ENCODE measurements at regions not wholly inside any gene's neighbourhood (a gene's known extent, or its start where the extent isn't known, plus 50 kb on each side); places are given as distances from the start of the nearest gene placed in this dataset.

DNA sequence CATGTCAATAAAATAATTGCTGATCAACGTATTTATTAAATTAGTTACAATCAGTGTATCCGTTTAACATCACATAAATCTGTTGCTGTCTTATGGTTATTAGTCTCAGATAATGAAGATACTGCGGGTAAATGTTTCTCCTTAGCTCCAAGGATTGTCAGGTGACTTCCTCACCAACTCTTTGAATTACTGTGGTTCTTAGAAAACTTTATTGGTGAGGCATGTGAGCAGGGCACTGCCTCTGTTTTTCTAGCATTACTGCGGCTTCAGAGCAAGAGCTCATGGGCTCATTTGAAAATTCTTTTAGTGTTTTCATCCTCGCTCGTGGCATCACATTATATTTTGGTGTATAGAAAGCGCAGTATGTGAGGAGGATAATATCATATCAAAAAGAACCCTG lies 555.9 kb downstream of the LMO4 start:
- Histone ChIP-seq H3K4me3 (ENCODE audit: low read length in 2 of 2) (no peak overlapping the region), H2BK120ac (ENCODE audit: low read depth, low read length) (no peak overlapping the region), H4K8ac (ENCODE audit: low read depth, low read length) (no peak overlapping the region), H3K27me3 (ENCODE audit: control insufficient read depth in 3 of 3, insufficient read depth in 3 of 3, low read depth in 1 of 3, low read length in 3 of 3) (no peaks in the 10 kb centered on the region), H3K18ac (ENCODE audit: low read length) (no peak overlapping the region), H3K4ac (ENCODE audit: low read length) (no peak overlapping the region), H3K14ac (ENCODE audit: low read length) (no peak overlapping the region), H4K91ac (ENCODE audit: low read depth, low read length, poor library complexity) (no peak overlapping the region), H3K4me1 (ENCODE audit: control insufficient read depth in 2 of 2, insufficient read depth in 1 of 2, low read depth in 1 of 2, low read length in 2 of 2) (no peaks in the 10 kb centered on the region), H3K23ac (ENCODE audit: low read depth, low read length, poor library complexity) (no peak overlapping the region), H2AK5ac (ENCODE audit: low read depth, low read length) (no peak overlapping the region), H3K79me1 (ENCODE audit: low read depth, low read length) (no peaks in the 10 kb centered on the region), H3K4me2 (ENCODE audit: insufficient read depth, low read length, poor library complexity, severe bottlenecking) (no peak overlapping the region), H3K27ac (replicated peaks; ENCODE audit: low read length) (no peak overlapping the region), H2BK12ac (ENCODE audit: low read length) (no peak overlapping the region), H2BK5ac (ENCODE audit: low read length) (no peak overlapping the region), H3K9me3 (replicated peaks in 1 of 2; ENCODE audit: control insufficient read depth in 2 of 2, insufficient read depth in 1 of 2, low read depth in 1 of 2, low read length in 2 of 2) (no peaks in the 10 kb centered on the region), H2BK15ac (ENCODE audit: low read length) (no peak overlapping the region), H3K36me3 (replicated peaks in 1 of 2; ENCODE audit: control insufficient read depth in 2 of 2, insufficient read depth in 2 of 2, low read length in 2 of 2) (no peaks in the 10 kb centered on the region), H2AFZ (ENCODE audit: low read length) (no peak overlapping the region), H3K9ac (ENCODE audit: low read depth, low read length, poor library complexity) (no peak overlapping the region)
- no peak for DNase-seq (ENCODE audit: low spot score)
- no CpG with 5 or more reads among the region's 7 CpGs for WGBS, 2 donors (ENCODE audit: extremely low coverage in 2 of 2, insufficient read length in 2 of 2, insufficient replicate concordance in 1 of 2)

- Histone ChIP-seq H3K27me3 (ENCODE audit: control insufficient read depth in 3 of 3, insufficient read depth in 3 of 3, low read depth in 1 of 3, low read length in 3 of 3) (no peaks in the 10 kb centered on the region), H3K4me1 (ENCODE audit: control insufficient read depth in 2 of 2, insufficient read depth in 1 of 2, low read depth in 1 of 2, low read length in 2 of 2) (no peaks in the 10 kb centered on the region), H4K91ac (ENCODE audit: low read depth, low read length, poor library complexity) (no peak overlapping the region), H3K14ac (ENCODE audit: low read length) (no peak overlapping the region), H3K4me2 (ENCODE audit: insufficient read depth, low read length, poor library complexity, severe bottlenecking) (no peak overlapping the region), H3K79me1 (ENCODE audit: low read depth, low read length) (no peaks in the 10 kb centered on the region), H3K9ac (ENCODE audit: low read depth, low read length, poor library complexity) (no peak overlapping the region), H3K18ac (ENCODE audit: low read length) (no peak overlapping the region), H2AK5ac (ENCODE audit: low read depth, low read length) (no peak overlapping the region), H2BK15ac (ENCODE audit: low read length) (no peak overlapping the region), H3K4ac (ENCODE audit: low read length) (no peak overlapping the region), H4K8ac (ENCODE audit: low read depth, low read length) (no peak overlapping the region), H3K27ac (replicated peaks; ENCODE audit: low read length) (no peak overlapping the region), H2BK120ac (ENCODE audit: low read depth, low read length) (no peak overlapping the region), H2BK12ac (ENCODE audit: low read length) (no peak overlapping the region), H2AFZ (ENCODE audit: low read length) (no peak overlapping the region), H3K9me3 (replicated peaks in 1 of 2; ENCODE audit: control insufficient read depth in 2 of 2, insufficient read depth in 1 of 2, low read depth in 1 of 2, low read length in 2 of 2) (no peaks in the 10 kb centered on the region), H3K23ac (ENCODE audit: low read depth, low read length, poor library complexity) (no peak overlapping the region), H3K4me3 (ENCODE audit: low read length in 2 of 2) (no peak overlapping the region), H2BK5ac (ENCODE audit: low read length) (no peak overlapping the region), H3K36me3 (replicated peaks in 1 of 2; ENCODE audit: control insufficient read depth in 2 of 2, insufficient read depth in 2 of 2, low read length in 2 of 2) (no peaks in the 10 kb centered on the region)
- no peak for DNase-seq (ENCODE audit: low spot score)
- WGBS, 2 donors (ENCODE audit: extremely low coverage in 2 of 2, insufficient read length in 2 of 2, insufficient replicate concordance in 1 of 2): no CpG with 5 or more reads among the region's 4 CpGs
These were observed 556.8 kb downstream of the LMO4 start for GRCh38 chr1:87885278-87886025.

- no peak for DNase-seq (ENCODE audit: low spot score)
- Histone ChIP-seq H2BK5ac (ENCODE audit: low read length) (no peak overlapping the region), H3K27ac (replicated peaks; ENCODE audit: low read length) (no peak overlapping the region), H2BK120ac (ENCODE audit: low read depth, low read length) (no peak overlapping the region), H3K23ac (ENCODE audit: low read depth, low read length, poor library complexity) (no peak overlapping the region), H3K4me1 (ENCODE audit: control insufficient read depth in 2 of 2, insufficient read depth in 1 of 2, low read depth in 1 of 2, low read length in 2 of 2) (no peaks in the 10 kb centered on the region), H3K9me3 (replicated peaks in 1 of 2; ENCODE audit: control insufficient read depth in 2 of 2, insufficient read depth in 1 of 2, low read depth in 1 of 2, low read length in 2 of 2) (no peaks in the 10 kb centered on the region), H2BK12ac (ENCODE audit: low read length) (no peak overlapping the region), H3K27me3 (ENCODE audit: control insufficient read depth in 3 of 3, insufficient read depth in 3 of 3, low read depth in 1 of 3, low read length in 3 of 3) (no peaks in the 10 kb centered on the region), H3K9ac (ENCODE audit: low read depth, low read length, poor library complexity) (no peak overlapping the region), H3K79me1 (ENCODE audit: low read depth, low read length) (no peaks in the 10 kb centered on the region), H3K36me3 (replicated peaks in 1 of 2; ENCODE audit: control insufficient read depth in 2 of 2, insufficient read depth in 2 of 2, low read length in 2 of 2) (no peaks in the 10 kb centered on the region), H3K4me2 (ENCODE audit: insufficient read depth, low read length, poor library complexity, severe bottlenecking) (no peak overlapping the region), H3K4me3 (ENCODE audit: low read length in 2 of 2) (no peak overlapping the region), H2AFZ (ENCODE audit: low read length) (no peak overlapping the region), H3K4ac (ENCODE audit: low read length) (no peak overlapping the region), H3K14ac (ENCODE audit: low read length) (no peak overlapping the region), H2AK5ac (ENCODE audit: low read depth, low read length) (no peak overlapping the region), H3K18ac (ENCODE audit: low read length) (no peak overlapping the region), H4K8ac (ENCODE audit: low read depth, low read length) (no peak overlapping the region), H2BK15ac (ENCODE audit: low read length) (no peak overlapping the region), H4K91ac (ENCODE audit: low read depth, low read length, poor library complexity) (no peak overlapping the region)
- WGBS, 2 donors (ENCODE audit: extremely low coverage in 2 of 2, insufficient read length in 2 of 2, insufficient replicate concordance in 1 of 2): no CpG with 5 or more reads among the region's 1 CpG
These were observed 558.4 kb downstream of the LMO4 start for GRCh38 chr1:87887100-87887499.

GRCh38 chr1:87888446-87888845 lies 559.8 kb downstream of the LMO4 start:
- DNase-seq (ENCODE audit: low spot score): no peak
- Histone ChIP-seq H3K27ac (replicated peaks; ENCODE audit: low read length) (no peak overlapping the region), H3K23ac (ENCODE audit: low read depth, low read length, poor library complexity) (no peak overlapping the region), H2BK5ac (ENCODE audit: low read length) (no peak overlapping the region), H3K9ac (ENCODE audit: low read depth, low read length, poor library complexity) (no peak overlapping the region), H3K4ac (ENCODE audit: low read length) (no peak overlapping the region), H3K14ac (ENCODE audit: low read length) (no peak overlapping the region), H2BK12ac (ENCODE audit: low read length) (no peak overlapping the region), H4K8ac (ENCODE audit: low read depth, low read length) (no peak overlapping the region), H3K4me3 (ENCODE audit: low read length in 2 of 2) (no peak overlapping the region), H2AFZ (ENCODE audit: low read length) (no peak overlapping the region), H3K36me3 (replicated peaks in 1 of 2; ENCODE audit: control insufficient read depth in 2 of 2, insufficient read depth in 2 of 2, low read length in 2 of 2) (no peaks in the 10 kb centered on the region), H3K9me3 (replicated peaks in 1 of 2; ENCODE audit: control insufficient read depth in 2 of 2, insufficient read depth in 1 of 2, low read depth in 1 of 2, low read length in 2 of 2) (no peaks in the 10 kb centered on the region), H3K79me1 (ENCODE audit: low read depth, low read length) (no peaks in the 10 kb centered on the region), H3K18ac (ENCODE audit: low read length) (no peak overlapping the region), H3K4me1 (ENCODE audit: control insufficient read depth in 2 of 2, insufficient read depth in 1 of 2, low read depth in 1 of 2, low read length in 2 of 2) (no peaks in the 10 kb centered on the region), H4K91ac (ENCODE audit: low read depth, low read length, poor library complexity) (no peak overlapping the region), H2BK120ac (ENCODE audit: low read depth, low read length) (no peak overlapping the region), H2AK5ac (ENCODE audit: low read depth, low read length) (no peak overlapping the region), H3K27me3 (ENCODE audit: control insufficient read depth in 3 of 3, insufficient read depth in 3 of 3, low read depth in 1 of 3, low read length in 3 of 3) (no peaks in the 10 kb centered on the region), H2BK15ac (ENCODE audit: low read length) (no peak overlapping the region), H3K4me2 (ENCODE audit: insufficient read depth, low read length, poor library complexity, severe bottlenecking) (no peak overlapping the region)
- WGBS, 2 donors (ENCODE audit: extremely low coverage in 2 of 2, insufficient read length in 2 of 2, insufficient replicate concordance in 1 of 2): no CpG with 5 or more reads among the region's 2 CpGs
